ENCODE measurements at regions not wholly inside any gene's neighbourhood (a gene's known extent, or its start where the extent isn't known, plus 50 kb on each side); places are given as distances from the start of the nearest gene placed in this dataset.

GRCh38 chr20:10954137-10954840 lies 280.5 kb upstream of the JAG1 start:
- TF ChIP-seq GATA2 (IDR thresholded peaks at IDR 0.05; ENCODE audit: low read depth, low read length) (no peak), GATA3 (IDR thresholded peaks at IDR 0.05; ENCODE audit: low read depth, low read length) (no peak)

Data from SH-SY5Y (cell line).